ENCODE measurements at regions not wholly inside any gene's neighbourhood (a gene's known extent, or its start where the extent isn't known, plus 50 kb on each side); places are given as distances from the start of the nearest gene placed in this dataset.

DNA sequence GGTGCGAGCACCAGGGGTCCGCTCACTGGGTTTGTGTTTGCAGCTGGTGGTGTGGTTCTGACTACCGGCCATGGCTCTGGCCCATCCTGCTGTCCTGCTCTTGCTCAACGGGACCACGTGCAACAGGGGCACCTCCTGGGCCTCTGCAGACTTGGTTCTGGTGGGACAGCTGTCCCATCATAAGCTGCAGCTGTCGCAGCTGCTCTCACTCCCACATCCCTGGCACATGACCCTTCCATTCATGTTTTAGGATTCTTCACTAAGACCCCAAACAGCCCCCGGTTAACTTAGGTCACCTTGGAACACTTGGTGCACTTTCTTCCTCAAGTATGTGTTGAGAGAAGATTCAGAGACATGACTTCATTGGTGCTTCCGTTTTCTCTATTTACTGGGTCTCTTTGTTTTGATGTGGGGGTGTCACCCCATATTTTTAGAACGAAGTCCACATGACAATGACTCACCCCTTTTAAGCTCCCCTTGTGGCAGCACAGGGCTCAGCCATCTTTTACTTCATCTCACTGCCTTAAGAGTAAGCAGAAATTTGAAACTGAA, 68.4 kb upstream of the ARHGEF7 start:
- TF ChIP-seq, protein P1, sequence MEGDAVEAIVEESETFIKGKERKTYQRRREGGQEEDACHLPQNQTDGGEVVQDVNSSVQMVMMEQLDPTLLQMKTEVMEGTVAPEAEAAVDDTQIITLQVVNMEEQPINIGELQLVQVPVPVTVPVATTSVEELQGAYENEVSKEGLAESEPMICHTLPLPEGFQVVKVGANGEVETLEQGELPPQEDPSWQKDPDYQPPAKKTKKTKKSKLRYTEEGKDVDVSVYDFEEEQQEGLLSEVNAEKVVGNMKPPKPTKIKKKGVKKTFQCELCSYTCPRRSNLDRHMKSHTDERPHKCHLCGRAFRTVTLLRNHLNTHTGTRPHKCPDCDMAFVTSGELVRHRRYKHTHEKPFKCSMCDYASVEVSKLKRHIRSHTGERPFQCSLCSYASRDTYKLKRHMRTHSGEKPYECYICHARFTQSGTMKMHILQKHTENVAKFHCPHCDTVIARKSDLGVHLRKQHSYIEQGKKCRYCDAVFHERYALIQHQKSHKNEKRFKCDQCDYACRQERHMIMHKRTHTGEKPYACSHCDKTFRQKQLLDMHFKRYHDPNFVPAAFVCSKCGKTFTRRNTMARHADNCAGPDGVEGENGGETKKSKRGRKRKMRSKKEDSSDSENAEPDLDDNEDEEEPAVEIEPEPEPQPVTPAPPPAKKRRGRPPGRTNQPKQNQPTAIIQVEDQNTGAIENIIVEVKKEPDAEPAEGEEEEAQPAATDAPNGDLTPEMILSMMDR (conservative IDR thresholded peaks at IDR 0.05 in 1 of 2, IDR thresholded peaks at IDR 0.05 in 1 of 2; ENCODE audit: extremely low read depth in 1 of 2, insufficient read depth in 1 of 2, low read depth in 1 of 2, low read length in 2 of 2) = peak in 1 of 2 donors; percentile 31
- no peak for TF ChIP-seq EZH2 (IDR thresholded peaks at IDR 0.05; ENCODE audit: borderline replicate concordance, low read length)
